ENCODE measurements at regions not wholly inside any gene's neighbourhood (a gene's known extent, or its start where the extent isn't known, plus 50 kb on each side); places are given as distances from the start of the nearest gene placed in this dataset.

- TF ChIP-seq CTCF (IDR thresholded peaks at IDR 0.05) (no peak), POLR2A (IDR thresholded peaks at IDR 0.05) (no peak), POLR2AphosphoS5 (IDR thresholded peaks at IDR 0.05) (no peak)
Measured at GRCh38 chr10:9926881-9927280, 1090.8 kb upstream of the CELF2 start.
